K562 (cell line): ENCODE measurements at regions not wholly inside any gene's neighbourhood (a gene's known extent, or its start where the extent isn't known, plus 50 kb on each side); places are given as distances from the start of the nearest gene placed in this dataset.

Experiments used
- CTCF ChIP-seq, 3 experiments: IDR thresholded peaks in 2 of 3; conservative IDR thresholded peaks in 1 of 3; 2 replicates each; pipeline ENCODE4 v1.5.1; 2011 to 2012; ENCODE audit warnings: low read length in 3 of 3, mild to moderate bottlenecking in 3 of 3, control low read depth in 2 of 3, improper control_type of control experiment in 1 of 3, inconsistent platforms in 1 of 3, low read depth in 1 of 3, mixed read lengths in 1 of 3, moderate library complexity in 1 of 3; ENCODE audit not compliant: insufficient read depth in 2 of 3
- EHMT2 ChIP-seq: fragments of 450-650 bp; IDR thresholded peaks from 2 replicates; pipeline ENCODE4 v1.6.1; 2018; ENCODE audit warnings: antibody characterized with exemption
- JUN ChIP-seq, 2 experiments: sonication (generic) in 1 of 2; formaldehyde crosslinking in 1 of 2; IDR thresholded peaks; 2 replicates each; pipeline versions ENCODE4 v1.6.1 to v1.8.0; 2012 to 2022; ENCODE audit warnings: borderline replicate concordance in 2 of 2, mild to moderate bottlenecking in 2 of 2, improper control_type of control experiment in 1 of 2, low read depth in 1 of 2, low read length in 1 of 2, missing genetic modification reagents in 1 of 2
- MYC ChIP-seq, 2 experiments: fragments of 250-450 bp in 1 of 2; sonication (Bioruptor Pico) in 1 of 2; IDR thresholded peaks; 2 replicates each; pipeline versions ENCODE4 v1.5.1 to v1.6.1; 2012 to 2021; ENCODE audit warnings: low read depth in 2 of 2, borderline replicate concordance in 1 of 2, improper control_type of control experiment in 1 of 2, low read length in 1 of 2, mild to moderate bottlenecking in 1 of 2, moderate library complexity in 1 of 2
- RAD21 ChIP-seq, 2 experiments: fragments of 250-450 bp in 1 of 2; fragments of 450-650 bp in 1 of 2; sonication (Bioruptor Pico) in 1 of 2; formaldehyde crosslinking in 1 of 2; IDR thresholded peaks in 1 of 2; conservative IDR thresholded peaks in 1 of 2; 2 replicates each; pipeline versions ENCODE4 v1.4.0 to v1.8.0; 2020 to 2022; ENCODE audit warnings: mild to moderate bottlenecking in 2 of 2, moderate library complexity in 1 of 2
- SMAD1 ChIP-seq: fragments of 150-350 bp; IDR thresholded peaks from 2 replicates; pipeline ENCODE4 v1.6.1; 2014; ENCODE audit warnings: low read length, low read depth; ENCODE audit not compliant: partially characterized antibody
- ZBTB33 ChIP-seq: sonication (generic); formaldehyde crosslinking; IDR thresholded peaks from 2 replicates; pipeline ENCODE4 v1.8.1; 2023; ENCODE audit warnings: mild to moderate bottlenecking, missing genetic modification reagents
- ZNF431 ChIP-seq: sonication (generic); formaldehyde crosslinking; IDR thresholded peaks from 2 replicates; pipeline ENCODE4 v1.8.0; 2022; ENCODE audit warnings: mild to moderate bottlenecking, missing genetic modification reagents

GRCh38 chr18:61950371-61950770, 57.6 kb upstream of the RNF152 start:
- TF ChIP-seq CTCF (IDR thresholded peaks at IDR 0.05 in 2 of 3, conservative IDR thresholded peaks at IDR 0.05 in 1 of 3; ENCODE audit: insufficient read depth in 2 of 3, low read depth in 1 of 3, low read length in 3 of 3) (no peak), RAD21 (CRISPR knock-in tag; conservative IDR thresholded peaks at IDR 0.05 in 1 of 2, IDR thresholded peaks at IDR 0.05 in 1 of 2) (no peak), JUN (IDR thresholded peaks at IDR 0.05; ENCODE audit: borderline replicate concordance, low read depth, low read length) (no peak), JUN (CRISPR knock-in tag; IDR thresholded peaks at IDR 0.05; ENCODE audit: borderline replicate concordance) (no peak), ZNF431 (CRISPR knock-in tag) (no peak), MYC (IDR thresholded peaks at IDR 0.05; ENCODE audit: low read depth, low read length) (no peak), MYC (CRISPR knock-in tag; IDR thresholded peaks at IDR 0.05; ENCODE audit: borderline replicate concordance, low read depth) (no peak), EHMT2 (no peak), SMAD1 (no peak), ZBTB33 (no peak)
